SK-N-SH (cell line): ENCODE measurements at regions not wholly inside any gene's neighbourhood (a gene's known extent, or its start where the extent isn't known, plus 50 kb on each side); places are given as distances from the start of the nearest gene placed in this dataset.

Experiments
- CTCF ChIA-PET: fragments of 300-600, 350-600 bp; formaldehyde crosslinking; extraction: SDS; loops from one replicate; lab custom pipeline; 2021; lab: Yijun Ruan, JAX
- POLR2A ChIA-PET: fragments of 350-600 bp; sonication (Branson Sonifier 250); formaldehyde crosslinking; extraction: SDS; loops from one replicate; lab custom pipeline; 2020; ENCODE audit warnings: antibody characterized with exemption, inconsistent platforms; lab: Yijun Ruan, JAX
- DNase-seq: peaks from one replicate; pipeline ENCODE4 v3.0.0; 2012
- H2AFZ ChIP-seq: fragments of 200-600 bp; sonication (generic); 2 replicates; pipeline ENCODE4 v1.8.1; 2016; ENCODE audit warnings: antibody characterized with exemption, mild to moderate bottlenecking, low read depth
- H3F3A ChIP-seq: fragments of 200-600 bp; sonication (generic); replicated peaks from 2 replicates; pipeline ENCODE3; 2016; ENCODE audit warnings: antibody characterized with exemption, mild to moderate bottlenecking; ENCODE audit not compliant: insufficient read depth
- H3K27ac ChIP-seq, 2 experiments: fragments of 200-500 bp in 1 of 2; fragments of 200-600 bp in 1 of 2; sonication (Bioruptor generic) in 1 of 2; sonication (generic), shearing (Covaris generic) in 1 of 2; 2 replicates each; pipeline versions ENCODE4 v1.5.1 to v1.6.1; 2014 to 2016; ENCODE audit warnings: low read depth in 2 of 2, inconsistent platforms in 1 of 2, low read length in 1 of 2, mild to moderate bottlenecking in 1 of 2, mixed read lengths in 1 of 2
- H3K27me3 ChIP-seq: fragments of 200-600 bp; sonication (generic), shearing (Covaris generic); 2 replicates; pipeline ENCODE4 v1.6.1; 2016; ENCODE audit warnings: mixed run types; ENCODE audit not compliant: insufficient read depth
- H3K36me3 ChIP-seq, 2 experiments: fragments of 200-500 bp in 1 of 2; fragments of 200-600 bp in 1 of 2; sonication (Bioruptor generic) in 1 of 2; sonication (generic) in 1 of 2; replicated peaks in 1 of 2; 2 replicates each; pipeline versions ENCODE3 to v1.5.1; 2014 to 2016; ENCODE audit warnings: low read length in 1 of 2, mild to moderate bottlenecking in 1 of 2; ENCODE audit not compliant: insufficient read depth in 2 of 2, control insufficient read depth in 1 of 2
- H3K4me1 ChIP-seq, 2 experiments: fragments of 200-500 bp in 1 of 2; fragments of 200-600 bp in 1 of 2; sonication (Bioruptor generic) in 1 of 2; sonication (generic), shearing (Covaris generic) in 1 of 2; 2 replicates each; pipeline versions ENCODE4 v1.5.1 to v1.6.1; 2014 to 2016; ENCODE audit warnings: low read depth in 1 of 2, low read length in 1 of 2, mixed run types in 1 of 2; ENCODE audit not compliant: insufficient read depth in 2 of 2, control insufficient read depth in 1 of 2
- H3K4me2 ChIP-seq: fragments of 200-600 bp; sonication (generic), shearing (Covaris generic); 2 replicates; pipeline ENCODE4 v1.6.1; 2017; ENCODE audit warnings: mixed run types
- H3K4me3 ChIP-seq, 2 experiments: fragments of 200-500 bp in 1 of 2; fragments of 200-600 bp in 1 of 2; sonication (Bioruptor generic) in 1 of 2; sonication (generic), shearing (Covaris generic) in 1 of 2; 2 replicates each; pipeline versions ENCODE4 v1.5.1 to v1.8.1; 2014 to 2016; ENCODE audit warnings: low read depth in 2 of 2, inconsistent platforms in 1 of 2, low read length in 1 of 2, mild to moderate bottlenecking in 1 of 2, mixed read lengths in 1 of 2, moderate library complexity in 1 of 2
- H3K79me2 ChIP-seq: fragments of 200-600 bp; sonication (generic); 2 replicates; pipeline ENCODE4 v1.8.1; 2017; ENCODE audit warnings: mild to moderate bottlenecking; ENCODE audit not compliant: insufficient read depth
- H3K9ac ChIP-seq: fragments of 200-600 bp; sonication (generic); 2 replicates; pipeline ENCODE4 v1.6.1; 2017; ENCODE audit warnings: mixed run types
- H3K9me2 ChIP-seq: fragments of 200-600 bp; sonication (generic); 2 replicates; pipeline ENCODE4 v1.6.1; 2017; ENCODE audit warnings: mixed run types
- H3K9me3 ChIP-seq: fragments of 200-600 bp; sonication (generic); 2 replicates; pipeline ENCODE4 v1.6.1; 2017; ENCODE audit warnings: mixed run types, mild to moderate bottlenecking, moderate library complexity
- H4K20me1 ChIP-seq: fragments of 200-600 bp; sonication (generic); 2 replicates; pipeline ENCODE4 v1.6.1; 2017; ENCODE audit warnings: mild to moderate bottlenecking, mixed run types; ENCODE audit not compliant: insufficient read depth
- CTCF ChIP-seq: fragments of 200-600 bp; sonication (generic); IDR thresholded peaks from 2 replicates; pipeline ENCODE4 v1.6.1; 2017; ENCODE audit warnings: antibody characterized with exemption, mild to moderate bottlenecking, moderate library complexity
- EZH2phosphoT487 ChIP-seq: fragments of 200-600 bp; sonication (generic); IDR thresholded peaks from 2 replicates; pipeline ENCODE4 v1.6.1; 2017; ENCODE audit warnings: low read depth, mixed run types, mild to moderate bottlenecking, antibody characterized with exemption, moderate library complexity, borderline replicate concordance
- FOXM1 ChIP-seq: IDR thresholded peaks from 2 replicates; pipeline ENCODE4 v1.4.0; 2012; ENCODE audit warnings: low read depth, mild to moderate bottlenecking
- MAX ChIP-seq: IDR thresholded peaks from 2 replicates; pipeline ENCODE4 v1.4.0; 2012; ENCODE audit warnings: low read depth
- NRF1 ChIP-seq: IDR thresholded peaks from 2 replicates; pipeline ENCODE4 v1.6.1; 2012; ENCODE audit warnings: low read depth, mild to moderate bottlenecking, low read length
- POLR2AphosphoS5 ChIP-seq: IDR thresholded peaks from 2 replicates; pipeline ENCODE4 v1.6.1; 2012; ENCODE audit warnings: low read depth, low read length
- RCOR1 ChIP-seq: fragments of 150-350 bp; IDR thresholded peaks from 2 replicates; pipeline ENCODE4 v1.6.1; 2017; ENCODE audit warnings: antibody characterized with exemption, low read length
- SMC3 ChIP-seq: IDR thresholded peaks from 2 replicates; pipeline ENCODE4 v1.6.1; 2012; ENCODE audit warnings: low read depth, low read length, improper control_type of control experiment
- TEAD4 ChIP-seq: IDR thresholded peaks from 2 replicates; pipeline ENCODE4 v1.4.0; 2012; ENCODE audit warnings: mild to moderate bottlenecking, borderline replicate concordance; ENCODE audit not compliant: insufficient read depth
- USF1 ChIP-seq: IDR thresholded peaks from 2 replicates; pipeline ENCODE4 v1.4.0; 2012; ENCODE audit warnings: low read depth, borderline replicate concordance
- YY1 ChIP-seq: IDR thresholded peaks from 2 replicates; pipeline ENCODE4 v1.4.0; 2012; ENCODE audit warnings: low read depth, mild to moderate bottlenecking
- WGBS: methylation state at CpG from one replicate; pipeline ENCODE4 v1.1.6; 2017; ENCODE audit warnings: low lambda C conversion rate; 5-methylcytosine and 5-hydroxymethylcytosine counted together
- TF ChIP-seq, protein P1 (sequence below): IDR thresholded peaks from 2 replicates; pipeline ENCODE4; 2012
- TF ChIP-seq, protein P2 (sequence below): fragments of 150-350 bp; IDR thresholded peaks from 2 replicates; pipeline ENCODE4 v1.6.1; 2017; ENCODE audit warnings: antibody characterized with exemption, low read length, low read depth, borderline replicate concordance

GRCh38 chr12:22787557-22787956 is 162.6 kb downstream of the ETNK1 start:
- Histone ChIP-seq H3K4me1 (no peaks in the 10 kb centered on the region; a peak in 1 of 4 replicates), H3K9ac (no peak overlapping the region), H2AFZ (no peak overlapping the region), H3K27ac (no peak overlapping the region), H3K36me3 (no peaks in the 10 kb centered on the region), H3K79me2 (no peaks in the 10 kb centered on the region), H3K4me3 (no peak overlapping the region), H3K9me3 (no peaks in the 10 kb centered on the region), H3K27me3 (no peaks in the 10 kb centered on the region), H3K9me2 (no peaks in the 10 kb centered on the region), H3F3A (no peaks in the 10 kb centered on the region), H3K4me2 (no peak overlapping the region), H4K20me1 (no peaks in the 10 kb centered on the region)
- TF ChIP-seq FOXM1 (no peak), EZH2phosphoT487 (no peak), RCOR1 (no peak), YY1 (no peak), POLR2AphosphoS5 (no peak), MAX (no peak), CTCF (no peak)
- TF ChIP-seq, protein P1, sequence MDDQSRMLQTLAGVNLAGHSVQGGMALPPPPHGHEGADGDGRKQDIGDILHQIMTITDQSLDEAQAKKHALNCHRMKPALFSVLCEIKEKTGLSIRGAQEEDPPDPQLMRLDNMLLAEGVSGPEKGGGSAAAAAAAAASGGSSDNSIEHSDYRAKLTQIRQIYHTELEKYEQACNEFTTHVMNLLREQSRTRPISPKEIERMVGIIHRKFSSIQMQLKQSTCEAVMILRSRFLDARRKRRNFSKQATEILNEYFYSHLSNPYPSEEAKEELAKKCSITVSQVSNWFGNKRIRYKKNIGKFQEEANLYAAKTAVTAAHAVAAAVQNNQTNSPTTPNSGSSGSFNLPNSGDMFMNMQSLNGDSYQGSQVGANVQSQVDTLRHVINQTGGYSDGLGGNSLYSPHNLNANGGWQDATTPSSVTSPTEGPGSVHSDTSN = no peak
- ChIA-PET CTCF (no interaction called here), POLR2A (no interaction called here)
- DNase-seq = no peak
- 40% methylated on average over 7 of the region's 7 CpGs for WGBS

- Histone ChIP-seq H3K4me3 (no peak overlapping the region), H3K27me3 (no peaks in the 10 kb centered on the region), H3K9me2 (no peaks in the 10 kb centered on the region), H3K4me1 (no peaks in the 10 kb centered on the region; a peak in 1 of 4 replicates), H4K20me1 (no peaks in the 10 kb centered on the region), H3K79me2 (no peaks in the 10 kb centered on the region), H3F3A (no peaks in the 10 kb centered on the region), H3K27ac (no peak overlapping the region), H3K36me3 (no peaks in the 10 kb centered on the region), H3K4me2 (no peak overlapping the region), H3K9ac (no peak overlapping the region), H3K9me3 (no peaks in the 10 kb centered on the region), H2AFZ (no peak overlapping the region)
- ChIA-PET CTCF (no interaction called here), POLR2A (no interaction called here)
- WGBS = 18% methylated on average over 3 of the region's 3 CpGs
- no peak for DNase-seq
- no peak for TF ChIP-seq USF1
- TF ChIP-seq NRF1 = no peak
- TF ChIP-seq TEAD4 = no peak
- TF ChIP-seq, protein P2, sequence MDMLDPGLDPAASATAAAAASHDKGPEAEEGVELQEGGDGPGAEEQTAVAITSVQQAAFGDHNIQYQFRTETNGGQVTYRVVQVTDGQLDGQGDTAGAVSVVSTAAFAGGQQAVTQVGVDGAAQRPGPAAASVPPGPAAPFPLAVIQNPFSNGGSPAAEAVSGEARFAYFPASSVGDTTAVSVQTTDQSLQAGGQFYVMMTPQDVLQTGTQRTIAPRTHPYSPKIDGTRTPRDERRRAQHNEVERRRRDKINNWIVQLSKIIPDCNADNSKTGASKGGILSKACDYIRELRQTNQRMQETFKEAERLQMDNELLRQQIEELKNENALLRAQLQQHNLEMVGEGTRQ = no peak
- no peak for TF ChIP-seq SMC3
Measured at GRCh38 chr12:22788913-22789312, 163.9 kb downstream of the ETNK1 start.
